ENCODE measurements at regions not wholly inside any gene's neighbourhood (a gene's known extent, or its start where the extent isn't known, plus 50 kb on each side); places are given as distances from the start of the nearest gene placed in this dataset.

DNA sequence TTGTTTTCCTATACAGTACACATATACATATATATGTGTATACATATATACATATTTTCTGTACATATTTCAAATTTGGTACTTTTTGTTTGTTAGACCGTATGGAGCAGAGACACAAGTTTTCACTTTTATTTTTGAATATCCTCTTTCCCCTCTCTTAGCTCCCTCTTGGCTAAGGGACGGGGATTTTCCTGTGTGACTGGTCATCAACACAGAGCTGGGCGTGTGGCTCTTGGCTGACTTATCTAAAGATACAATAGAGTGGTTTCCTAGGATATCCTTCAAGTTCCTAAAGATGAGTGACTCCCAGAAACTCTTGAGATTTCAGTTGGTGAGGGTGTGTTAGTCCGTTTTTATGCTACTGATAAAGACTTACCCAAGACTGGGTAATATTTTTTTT, 1404.5 kb upstream of the TMEM132C start:
- DNase-seq (no peak), ATAC-seq (no peak)
- 83% methylated on average over 3 of the region's 4 CpGs for WGBS (ENCODE audit: insufficient coverage)
- no peak overlapping the region for H3K4me3 ChIP-seq (ENCODE audit: low read length)
- no peaks in the 10 kb centered on the region for H3K4me1 ChIP-seq (ENCODE audit: control insufficient read depth, insufficient read depth, low read length)
- no peaks in the 10 kb centered on the region for H3K9me3 ChIP-seq (ENCODE audit: control insufficient read depth, insufficient read depth, low read length)
- TF ChIP-seq, protein P1, sequence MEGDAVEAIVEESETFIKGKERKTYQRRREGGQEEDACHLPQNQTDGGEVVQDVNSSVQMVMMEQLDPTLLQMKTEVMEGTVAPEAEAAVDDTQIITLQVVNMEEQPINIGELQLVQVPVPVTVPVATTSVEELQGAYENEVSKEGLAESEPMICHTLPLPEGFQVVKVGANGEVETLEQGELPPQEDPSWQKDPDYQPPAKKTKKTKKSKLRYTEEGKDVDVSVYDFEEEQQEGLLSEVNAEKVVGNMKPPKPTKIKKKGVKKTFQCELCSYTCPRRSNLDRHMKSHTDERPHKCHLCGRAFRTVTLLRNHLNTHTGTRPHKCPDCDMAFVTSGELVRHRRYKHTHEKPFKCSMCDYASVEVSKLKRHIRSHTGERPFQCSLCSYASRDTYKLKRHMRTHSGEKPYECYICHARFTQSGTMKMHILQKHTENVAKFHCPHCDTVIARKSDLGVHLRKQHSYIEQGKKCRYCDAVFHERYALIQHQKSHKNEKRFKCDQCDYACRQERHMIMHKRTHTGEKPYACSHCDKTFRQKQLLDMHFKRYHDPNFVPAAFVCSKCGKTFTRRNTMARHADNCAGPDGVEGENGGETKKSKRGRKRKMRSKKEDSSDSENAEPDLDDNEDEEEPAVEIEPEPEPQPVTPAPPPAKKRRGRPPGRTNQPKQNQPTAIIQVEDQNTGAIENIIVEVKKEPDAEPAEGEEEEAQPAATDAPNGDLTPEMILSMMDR (IDR thresholded peaks at IDR 0.05) = no peak
- no peak overlapping the region for H3K4me3 Mint-ChIP-seq
- H3K9me3 Mint-ChIP-seq = peaks cover 4 to 6% of the 10 kb centered on the region in 2 donors
- intact Hi-C loops (cut with micrococcal nuclease) = no loop called here
- no peaks in the 10 kb centered on the region for H3K27me3 ChIP-seq (ENCODE audit: control insufficient read depth, insufficient read depth, low read length)
- no peaks in the 10 kb centered on the region for H3K36me3 Mint-ChIP-seq
- no peaks in the 10 kb centered on the region for H3K4me1 Mint-ChIP-seq
- H3K36me3 ChIP-seq (ENCODE audit: control insufficient read depth, insufficient read depth, low read length) = no peaks in the 10 kb centered on the region
- peaks cover 0 to 2% of the 10 kb centered on the region in 2 donors for H3K27me3 Mint-ChIP-seq (ENCODE audit: low read depth in 2 of 2)
- H3K27ac Mint-ChIP-seq = no peak overlapping the region
- no peak overlapping the region for H3K27ac ChIP-seq (ENCODE audit: low read length)

DNA sequence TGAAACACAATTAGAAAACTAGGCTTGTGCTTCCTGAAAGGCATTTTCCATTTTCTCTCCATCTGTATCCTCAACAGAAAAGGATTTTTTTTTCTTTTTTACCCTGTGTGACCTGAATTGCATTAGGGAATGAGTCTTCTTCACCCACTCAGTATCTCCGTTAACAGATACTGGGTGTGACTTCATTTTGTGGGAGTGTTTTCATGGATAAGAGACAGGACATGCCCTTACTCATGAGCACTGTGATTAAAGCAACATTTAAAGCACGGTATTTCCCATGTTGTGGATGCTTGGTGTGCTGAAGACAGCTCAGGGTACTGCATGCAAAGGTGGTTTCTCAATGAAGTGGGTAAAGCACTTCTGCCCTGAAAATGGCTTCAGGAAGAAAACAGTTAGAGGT, 1397.3 kb upstream of the TMEM132C start:
- H3K36me3 ChIP-seq (ENCODE audit: control insufficient read depth, insufficient read depth, low read length) = no peaks in the 10 kb centered on the region
- intact Hi-C loops (cut with micrococcal nuclease) = loop anchor here (10.0 kb wide), 1 partner anchor 1685 kb away; the partner anchor contains the start of gene TMEM132B
- Mint-ChIP-seq H3K27ac (no peak overlapping the region), H3K4me3 (no peak overlapping the region), H3K27me3 (ENCODE audit: low read depth in 2 of 2) (peaks cover 0 to 2% of the 10 kb centered on the region in 2 donors), H3K9me3 (peaks cover 0 to 2% of the 10 kb centered on the region in 2 donors), H3K36me3 (no peaks in the 10 kb centered on the region), H3K4me1 (peaks cover 0 to 4% of the 10 kb centered on the region in 2 donors)
- TF ChIP-seq, protein P1 (IDR thresholded peaks at IDR 0.05) = no peak
- DNase-seq (no peak), ATAC-seq (no peak)
- no peaks in the 10 kb centered on the region for H3K9me3 ChIP-seq (ENCODE audit: control insufficient read depth, insufficient read depth, low read length)
- 90% methylated on average over 2 of the region's 2 CpGs for WGBS (ENCODE audit: insufficient coverage)
- H3K27ac ChIP-seq (ENCODE audit: low read length) = no peak overlapping the region
- no peak overlapping the region for H3K4me3 ChIP-seq (ENCODE audit: low read length)
- peaks cover 5% of the 10 kb centered on the region for H3K4me1 ChIP-seq (ENCODE audit: control insufficient read depth, insufficient read depth, low read length)
- no peaks in the 10 kb centered on the region for H3K27me3 ChIP-seq (ENCODE audit: control insufficient read depth, insufficient read depth, low read length)

DNA sequence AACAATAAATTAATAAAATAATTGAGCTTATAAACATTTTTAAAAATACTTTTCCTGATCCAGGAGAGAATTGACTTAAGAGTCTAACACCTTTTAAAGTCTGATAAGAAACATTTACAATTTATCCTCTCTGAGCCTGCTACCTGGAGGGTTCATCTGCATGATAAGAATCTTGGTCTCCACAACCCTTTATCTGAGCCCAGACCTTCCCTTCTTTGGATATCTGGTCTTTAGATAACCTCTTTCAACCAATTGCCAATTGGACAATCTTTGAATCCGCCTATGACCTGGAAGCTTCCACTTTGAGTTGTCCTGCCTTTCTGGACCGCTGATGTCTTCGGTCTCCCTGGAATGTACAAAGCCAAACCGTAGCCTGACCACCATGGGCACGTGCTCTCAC, 1393.3 kb upstream of the TMEM132C start:
- Mint-ChIP-seq H3K27me3 (ENCODE audit: low read depth in 2 of 2) (no peaks in the 10 kb centered on the region), H3K27ac (no peak overlapping the region), H3K4me3 (no peak overlapping the region), H3K36me3 (no peaks in the 10 kb centered on the region), H3K9me3 (no peaks in the 10 kb centered on the region), H3K4me1 (peaks cover 0 to 4% of the 10 kb centered on the region in 2 donors)
- no peak overlapping the region for H3K27ac ChIP-seq (ENCODE audit: low read length)
- WGBS (ENCODE audit: insufficient coverage) = 89% methylated on average over 5 of the region's 5 CpGs
- no peaks in the 10 kb centered on the region for H3K9me3 ChIP-seq (ENCODE audit: control insufficient read depth, insufficient read depth, low read length)
- TF ChIP-seq, protein P1 (IDR thresholded peaks at IDR 0.05) = no peak
- no peaks in the 10 kb centered on the region for H3K27me3 ChIP-seq (ENCODE audit: control insufficient read depth, insufficient read depth, low read length)
- ATAC-seq (no peak), DNase-seq (no peak)
- H3K36me3 ChIP-seq (ENCODE audit: control insufficient read depth, insufficient read depth, low read length) = no peaks in the 10 kb centered on the region
- no peak overlapping the region for H3K4me3 ChIP-seq (ENCODE audit: low read length)
- H3K4me1 ChIP-seq (ENCODE audit: control insufficient read depth, insufficient read depth, low read length) = peaks cover 5% of the 10 kb centered on the region
- intact Hi-C loops (cut with micrococcal nuclease) = loop anchor here (10.0 kb wide), 1 partner anchor 1689 kb away; the partner anchor contains the start of gene TMEM132B

DNA sequence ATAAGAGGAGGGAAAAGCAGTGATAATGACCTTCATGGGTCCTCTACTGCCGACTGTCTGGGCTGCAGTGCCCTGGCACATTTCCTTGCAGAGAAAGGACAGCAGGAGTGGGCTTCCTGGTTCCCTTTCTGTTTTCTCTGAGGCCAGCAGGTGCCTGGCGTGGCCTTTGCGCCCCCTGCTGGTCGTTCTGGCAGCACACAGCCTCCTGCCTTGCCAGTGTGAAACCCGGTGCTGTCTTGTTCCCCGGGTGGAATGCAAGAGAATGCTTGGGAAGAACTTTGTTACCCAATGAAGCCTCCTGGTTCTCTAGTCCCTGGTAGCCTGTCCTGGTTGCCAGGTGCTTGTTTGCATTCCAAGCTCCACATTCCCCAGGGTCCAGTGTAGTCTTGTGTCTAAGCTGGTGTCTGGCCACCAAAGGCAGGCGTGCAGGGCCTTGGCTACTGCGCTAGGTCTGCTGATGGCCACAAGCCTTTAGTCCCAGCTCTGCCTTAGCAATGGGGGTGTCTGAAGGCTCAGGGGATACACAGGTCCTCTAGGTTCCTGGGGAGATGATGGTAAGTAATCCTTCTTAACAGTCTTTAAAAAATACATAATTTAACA, 1392.4 kb upstream of the TMEM132C start:
- Histone ChIP-seq H3K4me1 (ENCODE audit: control insufficient read depth, insufficient read depth, low read length) (peaks cover 5% of the 10 kb centered on the region), H3K9me3 (ENCODE audit: control insufficient read depth, insufficient read depth, low read length) (no peaks in the 10 kb centered on the region), H3K27me3 (ENCODE audit: control insufficient read depth, insufficient read depth, low read length) (no peaks in the 10 kb centered on the region), H3K27ac (ENCODE audit: low read length) (no peak overlapping the region), H3K36me3 (ENCODE audit: control insufficient read depth, insufficient read depth, low read length) (no peaks in the 10 kb centered on the region), H3K4me3 (ENCODE audit: low read length) (no peak overlapping the region)
- ATAC-seq (peak in 1 of 3 donors; percentile 57), DNase-seq (peak; percentile 44 to 75)
- TF ChIP-seq, protein P1 (IDR thresholded peaks at IDR 0.05) = peak; percentile 52
- 31% methylated on average over 8 of the region's 8 CpGs for WGBS (ENCODE audit: insufficient coverage)
- intact Hi-C loops (cut with micrococcal nuclease) = loop anchor here (10.0 kb wide), 1 partner anchor 1690 kb away; the partner anchor contains the start of gene TMEM132B
- H3K27me3 Mint-ChIP-seq (ENCODE audit: low read depth in 2 of 2) = no peaks in the 10 kb centered on the region
- no peaks in the 10 kb centered on the region for H3K36me3 Mint-ChIP-seq
- no peak overlapping the region for H3K27ac Mint-ChIP-seq
- no peaks in the 10 kb centered on the region for H3K9me3 Mint-ChIP-seq
- H3K4me3 Mint-ChIP-seq = no peak overlapping the region
- H3K4me1 Mint-ChIP-seq = peaks cover 0 to 4% of the 10 kb centered on the region in 2 donors

Measured in natural killer cell (primary cell).